Panc1 (cell line): ENCODE measurements at regions not wholly inside any gene's neighbourhood (a gene's known extent, or its start where the extent isn't known, plus 50 kb on each side); places are given as distances from the start of the nearest gene placed in this dataset.

Experiments
- POLR2AphosphoS5 ChIP-seq: IDR thresholded peaks from 2 replicates; pipeline ENCODE4 v1.6.1; 2012; ENCODE audit warnings: mild to moderate bottlenecking, low read depth, low read length, moderate library complexity
- SIN3A ChIP-seq: IDR thresholded peaks from 2 replicates; pipeline ENCODE4 v1.6.1; 2012; ENCODE audit warnings: low read depth, mild to moderate bottlenecking, low read length, moderate library complexity, borderline replicate concordance; ENCODE audit not compliant: insufficient read depth
- TF ChIP-seq, protein P1 (sequence below): fragments of 450-650 bp; IDR thresholded peaks from 2 replicates; pipeline ENCODE4 v1.5.1; 2017; ENCODE audit warnings: mild to moderate bottlenecking

DNA sequence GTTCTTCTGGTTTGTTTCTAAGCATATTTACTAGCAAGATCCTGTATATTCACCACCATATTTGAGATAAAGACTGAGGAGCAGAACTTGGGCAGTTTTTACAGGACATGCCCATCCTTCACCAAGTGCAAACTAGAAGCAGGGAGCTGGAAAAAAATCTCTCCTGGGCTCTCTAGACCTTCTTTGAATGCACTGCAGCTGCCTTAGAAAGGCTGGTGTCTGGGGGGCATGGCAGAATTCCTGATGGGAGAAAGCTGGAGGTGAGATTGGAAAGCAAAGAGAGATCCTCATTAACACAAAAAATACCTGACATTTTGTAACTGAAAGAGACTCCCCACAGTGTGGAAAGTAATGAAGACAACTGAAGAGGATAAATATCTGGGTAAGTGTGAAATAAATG lies 1612.1 kb downstream of the OLFM4 start:
- TF ChIP-seq, protein P1, sequence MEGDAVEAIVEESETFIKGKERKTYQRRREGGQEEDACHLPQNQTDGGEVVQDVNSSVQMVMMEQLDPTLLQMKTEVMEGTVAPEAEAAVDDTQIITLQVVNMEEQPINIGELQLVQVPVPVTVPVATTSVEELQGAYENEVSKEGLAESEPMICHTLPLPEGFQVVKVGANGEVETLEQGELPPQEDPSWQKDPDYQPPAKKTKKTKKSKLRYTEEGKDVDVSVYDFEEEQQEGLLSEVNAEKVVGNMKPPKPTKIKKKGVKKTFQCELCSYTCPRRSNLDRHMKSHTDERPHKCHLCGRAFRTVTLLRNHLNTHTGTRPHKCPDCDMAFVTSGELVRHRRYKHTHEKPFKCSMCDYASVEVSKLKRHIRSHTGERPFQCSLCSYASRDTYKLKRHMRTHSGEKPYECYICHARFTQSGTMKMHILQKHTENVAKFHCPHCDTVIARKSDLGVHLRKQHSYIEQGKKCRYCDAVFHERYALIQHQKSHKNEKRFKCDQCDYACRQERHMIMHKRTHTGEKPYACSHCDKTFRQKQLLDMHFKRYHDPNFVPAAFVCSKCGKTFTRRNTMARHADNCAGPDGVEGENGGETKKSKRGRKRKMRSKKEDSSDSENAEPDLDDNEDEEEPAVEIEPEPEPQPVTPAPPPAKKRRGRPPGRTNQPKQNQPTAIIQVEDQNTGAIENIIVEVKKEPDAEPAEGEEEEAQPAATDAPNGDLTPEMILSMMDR: no peak
- TF ChIP-seq POLR2AphosphoS5 (no peak), SIN3A (no peak)
